NCI-H82 (cell line): ENCODE measurements at regions not wholly inside any gene's neighbourhood (a gene's known extent, or its start where the extent isn't known, plus 50 kb on each side); places are given as distances from the start of the nearest gene placed in this dataset.
"Not testable (repeated sequence)": the region's sequence is repeated elsewhere in the genome, so short reads cannot be mapped to it uniquely, and the experiment has no call there.

Source experiments
- DNase-seq: peaks from one replicate; lab custom pipeline; 2025; lab: John Stamatoyannopoulos, UW

- DNase-seq, result no peak
Measured at GRCh38 chr7:65453341-65454030, 79.8 kb downstream of the ZNF92 start.

- no peak for DNase-seq
Measured at GRCh38 chr7:65454469-65454868, 80.8 kb downstream of the ZNF92 start.

- DNase-seq, result not testable (repeated sequence)
Measured at GRCh38 chr7:65455050-65455449, 81.4 kb downstream of the ZNF92 start.

GRCh38 chr7:65457705-65458104 is 84.0 kb downstream of the ZNF92 start:
- no peak for DNase-seq

GRCh38 chr7:65459438-65459837 is 85.8 kb downstream of the ZNF92 start:
- DNase-seq, result no peak

- DNase-seq, result no peak
Measured at GRCh38 chr7:65462148-65462716, 88.6 kb downstream of the ZNF92 start.

- DNase-seq, result no peak
Measured at GRCh38 chr7:65463184-65463583, 89.5 kb downstream of the ZNF92 start.

- not testable (repeated sequence) for DNase-seq
Measured at GRCh38 chr7:65469919-65470558, 96.4 kb downstream of the ZNF92 start.

- DNase-seq, result no peak
Measured at GRCh38 chr7:65471587-65471986, 97.9 kb downstream of the ZNF92 start.

- no peak for DNase-seq
Measured at GRCh38 chr7:65475040-65475726, 101.5 kb downstream of the ZNF92 start.

- no peak for DNase-seq
Measured at GRCh38 chr7:65475734-65476319, 102.2 kb downstream of the ZNF92 start.

GRCh38 chr7:65477326-65477725 is 103.7 kb downstream of the ZNF92 start:
- DNase-seq, result peak; percentile 68

- DNase-seq, result no peak
Measured at GRCh38 chr7:65489260-65489767, 115.7 kb downstream of the ZNF92 start.

- DNase-seq, result not testable (repeated sequence)
Measured at GRCh38 chr7:65496697-65497096, 123.0 kb downstream of the ZNF92 start.

- DNase-seq, result no peak
Measured at GRCh38 chr7:65503434-65504152, 129.9 kb downstream of the ZNF92 start.

- not testable (repeated sequence) for DNase-seq
Measured at GRCh38 chr7:65504504-65505319, 131.1 kb downstream of the ZNF92 start.

GRCh38 chr7:65505320-65505633 is 131.6 kb downstream of the ZNF92 start:
- not testable (repeated sequence) for DNase-seq

GRCh38 chr7:65508581-65509367 is 135.1 kb downstream of the ZNF92 start:
- peak; percentile 18 for DNase-seq

GRCh38 chr7:65509368-65510186 is 135.9 kb downstream of the ZNF92 start:
- peak; percentile 38 for DNase-seq
